ENCODE measurements at regions not wholly inside any gene's neighbourhood (a gene's known extent, or its start where the extent isn't known, plus 50 kb on each side); places are given as distances from the start of the nearest gene placed in this dataset.

GRCh38 chr11:131138731-131139130 lies 222.5 kb upstream of the SNX19 start:
- ATAC-seq (ENCODE audit: insufficient number of reproducible peaks, low FRiP score, low read depth), result no peak
- no peak for DNase-seq (ENCODE audit: low spot score)
- Histone ChIP-seq H3K27ac (no peak overlapping the region), H3K4me3 (no peak overlapping the region), H3K9me3 (no peaks in the 10 kb centered on the region), H3K4me1 (ENCODE audit: control insufficient read depth in 1 of 2, low read depth in 2 of 2) (no peaks in the 10 kb centered on the region), H3K27me3 (replicated peaks; ENCODE audit: insufficient read depth) (no peaks in the 10 kb centered on the region), H3K36me3 (no peaks in the 10 kb centered on the region)
- no peak for TF ChIP-seq CTCF (IDR thresholded peaks at IDR 0.05)

GRCh38 chr11:131145791-131146190 lies 224.6 kb upstream of the NTM start:
- H3K36me3 ChIP-seq, result no peaks in the 10 kb centered on the region
- DNase-seq (ENCODE audit: low spot score), result no peak
- no peak for ATAC-seq (ENCODE audit: insufficient number of reproducible peaks, low FRiP score, low read depth)
- no peaks in the 10 kb centered on the region for H3K9me3 ChIP-seq
- no peaks in the 10 kb centered on the region for H3K27me3 ChIP-seq (replicated peaks; ENCODE audit: insufficient read depth)
- TF ChIP-seq CTCF (IDR thresholded peaks at IDR 0.05), result no peak
- H3K27ac ChIP-seq, result no peak overlapping the region
- H3K4me1 ChIP-seq (ENCODE audit: control insufficient read depth in 1 of 2, low read depth in 2 of 2), result no peaks in the 10 kb centered on the region
- H3K4me3 ChIP-seq, result no peak overlapping the region

GRCh38 chr11:131146827-131147490 lies 223.5 kb upstream of the NTM start:
- DNase-seq (ENCODE audit: low spot score) (no peak), ATAC-seq (ENCODE audit: insufficient number of reproducible peaks, low FRiP score, low read depth) (no peak)
- no peaks in the 10 kb centered on the region for H3K27me3 ChIP-seq (replicated peaks; ENCODE audit: insufficient read depth)
- no peaks in the 10 kb centered on the region for H3K4me1 ChIP-seq (ENCODE audit: control insufficient read depth in 1 of 2, low read depth in 2 of 2)
- no peaks in the 10 kb centered on the region for H3K9me3 ChIP-seq
- H3K36me3 ChIP-seq, result no peaks in the 10 kb centered on the region
- no peak for TF ChIP-seq CTCF (IDR thresholded peaks at IDR 0.05)
- H3K27ac ChIP-seq, result no peak overlapping the region
- no peak overlapping the region for H3K4me3 ChIP-seq

- ATAC-seq (ENCODE audit: insufficient number of reproducible peaks, low FRiP score, low read depth), result no peak
Observed at GRCh38 chr11:131154351-131154750, 216.1 kb upstream of the NTM start.

GRCh38 chr11:131157678-131158077 lies 212.7 kb upstream of the NTM start:
- Histone ChIP-seq H3K27me3 (replicated peaks; ENCODE audit: insufficient read depth) (no peaks in the 10 kb centered on the region), H3K4me3 (no peak overlapping the region), H3K27ac (no peak overlapping the region), H3K9me3 (no peaks in the 10 kb centered on the region), H3K36me3 (no peaks in the 10 kb centered on the region), H3K4me1 (ENCODE audit: control insufficient read depth in 1 of 2, low read depth in 2 of 2) (no peaks in the 10 kb centered on the region)
- no peak for TF ChIP-seq CTCF (IDR thresholded peaks at IDR 0.05)
- ATAC-seq (ENCODE audit: insufficient number of reproducible peaks, low FRiP score, low read depth) (no peak), DNase-seq (ENCODE audit: low spot score) (no peak)

More at GRCh38 chr11:131154351-131154750, 216.1 kb upstream of the NTM start:
- no peaks in the 10 kb centered on the region for H3K4me1 ChIP-seq (ENCODE audit: control insufficient read depth in 1 of 2, low read depth in 2 of 2)
- H3K27me3 ChIP-seq (replicated peaks; ENCODE audit: insufficient read depth), result no peaks in the 10 kb centered on the region
- no peak overlapping the region for H3K27ac ChIP-seq
- no peak overlapping the region for H3K4me3 ChIP-seq
- H3K9me3 ChIP-seq, result no peaks in the 10 kb centered on the region
- no peak for DNase-seq (ENCODE audit: low spot score)
- no peak for TF ChIP-seq CTCF (IDR thresholded peaks at IDR 0.05)
- no peaks in the 10 kb centered on the region for H3K36me3 ChIP-seq
